ENCODE measurements at regions not wholly inside any gene's neighbourhood (a gene's known extent, or its start where the extent isn't known, plus 50 kb on each side); places are given as distances from the start of the nearest gene placed in this dataset.
"Not testable (repeated sequence)": the region's sequence is repeated elsewhere in the genome, so short reads cannot be mapped to it uniquely, and the experiment has no call there.

- Mint-ChIP-seq H3K4me1 (ENCODE audit: low read depth) (no peaks in the 10 kb centered on the region), H3K36me3 (ENCODE audit: low read depth) (no peaks in the 10 kb centered on the region), H3K9me3 (no peaks in the 10 kb centered on the region), H3K4me3 (no peak overlapping the region), H3K27ac (no peak overlapping the region), H3K27me3 (ENCODE audit: low read depth) (no peaks in the 10 kb centered on the region)
- CTCF ChIA-PET: no interaction called here
- intact Hi-C loops (cut with micrococcal nuclease): no loop called here
- no peak for DNase-seq
Observed at GRCh38 chr18:42351455-42351854, 396.4 kb downstream of the PIK3C3 start.

GRCh38 chr18:42360716-42361115 is 405.7 kb downstream of the PIK3C3 start:
- no peak overlapping the region for H3K27ac Mint-ChIP-seq
- H3K4me3 Mint-ChIP-seq: no peak overlapping the region
- CTCF ChIA-PET: no interaction called here
- no peaks in the 10 kb centered on the region for H3K4me1 Mint-ChIP-seq (ENCODE audit: low read depth)
- H3K9me3 Mint-ChIP-seq: no peaks in the 10 kb centered on the region
- DNase-seq: no peak
- H3K27me3 Mint-ChIP-seq (ENCODE audit: low read depth): peaks cover 3% of the 10 kb centered on the region
- no peaks in the 10 kb centered on the region for H3K36me3 Mint-ChIP-seq (ENCODE audit: low read depth)
- intact Hi-C loops (cut with micrococcal nuclease): no loop called here

GRCh38 chr18:42363446-42364441 is 408.7 kb downstream of the PIK3C3 start:
- no peak for DNase-seq
- H3K27ac Mint-ChIP-seq: no peak overlapping the region

GRCh38 chr18:42364766-42365165 is 409.7 kb downstream of the PIK3C3 start:
- H3K27me3 Mint-ChIP-seq (ENCODE audit: low read depth): no peaks in the 10 kb centered on the region
- DNase-seq: no peak
- no peaks in the 10 kb centered on the region for H3K36me3 Mint-ChIP-seq (ENCODE audit: low read depth)
- CTCF ChIA-PET: no interaction called here
- no peaks in the 10 kb centered on the region for H3K4me1 Mint-ChIP-seq (ENCODE audit: low read depth)
- no peak overlapping the region for H3K27ac Mint-ChIP-seq
- intact Hi-C loops (cut with micrococcal nuclease): no loop called here
- no peak overlapping the region for H3K4me3 Mint-ChIP-seq
- no peaks in the 10 kb centered on the region for H3K9me3 Mint-ChIP-seq

More at GRCh38 chr18:42363446-42364441, 408.7 kb downstream of the PIK3C3 start:
- Mint-ChIP-seq H3K9me3 (no peaks in the 10 kb centered on the region), H3K27me3 (ENCODE audit: low read depth) (no peaks in the 10 kb centered on the region), H3K36me3 (ENCODE audit: low read depth) (no peaks in the 10 kb centered on the region), H3K4me3 (no peak overlapping the region), H3K4me1 (ENCODE audit: low read depth) (no peaks in the 10 kb centered on the region)
- CTCF ChIA-PET: no interaction called here
- intact Hi-C loops (cut with micrococcal nuclease): no loop called here

GRCh38 chr18:42365591-42365990 is 410.6 kb downstream of the PIK3C3 start:
- H3K4me3 Mint-ChIP-seq: no peak overlapping the region
- intact Hi-C loops (cut with micrococcal nuclease): no loop called here
- H3K9me3 Mint-ChIP-seq: no peaks in the 10 kb centered on the region
- H3K27me3 Mint-ChIP-seq (ENCODE audit: low read depth): no peaks in the 10 kb centered on the region
- H3K4me1 Mint-ChIP-seq (ENCODE audit: low read depth): no peaks in the 10 kb centered on the region
- H3K36me3 Mint-ChIP-seq (ENCODE audit: low read depth): no peaks in the 10 kb centered on the region
- H3K27ac Mint-ChIP-seq: no peak overlapping the region
- CTCF ChIA-PET: no interaction called here
- no peak for DNase-seq

GRCh38 chr18:42373584-42373983 is 418.6 kb downstream of the PIK3C3 start:
- Mint-ChIP-seq H3K27ac (no peak overlapping the region), H3K4me1 (ENCODE audit: low read depth) (no peaks in the 10 kb centered on the region), H3K9me3 (no peaks in the 10 kb centered on the region), H3K4me3 (no peak overlapping the region), H3K36me3 (ENCODE audit: low read depth) (no peaks in the 10 kb centered on the region), H3K27me3 (ENCODE audit: low read depth) (no peaks in the 10 kb centered on the region)
- no peak for DNase-seq
- CTCF ChIA-PET: no interaction called here
- intact Hi-C loops (cut with micrococcal nuclease): no loop called here

GRCh38 chr18:42374961-42375360 is 419.9 kb downstream of the PIK3C3 start:
- no peaks in the 10 kb centered on the region for H3K36me3 Mint-ChIP-seq (ENCODE audit: low read depth)
- CTCF ChIA-PET: interaction anchor here (1.0 kb wide), 1 partner anchor 261 kb away, joined by 5 read pairs; no protein-coding TSS in a partner anchor
- no peaks in the 10 kb centered on the region for H3K9me3 Mint-ChIP-seq
- H3K4me1 Mint-ChIP-seq (ENCODE audit: low read depth): no peaks in the 10 kb centered on the region
- no peak overlapping the region for H3K27ac Mint-ChIP-seq
- intact Hi-C loops (cut with micrococcal nuclease): no loop called here
- H3K27me3 Mint-ChIP-seq (ENCODE audit: low read depth): no peaks in the 10 kb centered on the region
- no peak for DNase-seq
- H3K4me3 Mint-ChIP-seq: no peak overlapping the region

GRCh38 chr18:42378854-42379253 is 423.8 kb downstream of the PIK3C3 start:
- intact Hi-C loops (cut with micrococcal nuclease); DNase-seq; H3K9me3 Mint-ChIP-seq; H3K4me1 Mint-ChIP-seq (ENCODE audit: low read depth); H3K36me3 Mint-ChIP-seq (ENCODE audit: low read depth); H3K4me3 Mint-ChIP-seq; H3K27me3 Mint-ChIP-seq (ENCODE audit: low read depth); CTCF ChIA-PET; H3K27ac Mint-ChIP-seq: not testable (repeated sequence)

- H3K27ac Mint-ChIP-seq; DNase-seq; H3K4me3 Mint-ChIP-seq; CTCF ChIA-PET; H3K27me3 Mint-ChIP-seq (ENCODE audit: low read depth); H3K9me3 Mint-ChIP-seq; H3K4me1 Mint-ChIP-seq (ENCODE audit: low read depth); intact Hi-C loops (cut with micrococcal nuclease); H3K36me3 Mint-ChIP-seq (ENCODE audit: low read depth): not testable (repeated sequence)
Observed at GRCh38 chr18:42381236-42381635, 426.2 kb downstream of the PIK3C3 start.

GRCh38 chr18:42392416-42392815 is 437.4 kb downstream of the PIK3C3 start:
- CTCF ChIA-PET: no interaction called here
- Mint-ChIP-seq H3K27me3 (ENCODE audit: low read depth) (no peaks in the 10 kb centered on the region), H3K4me3 (no peak overlapping the region), H3K27ac (no peak overlapping the region), H3K36me3 (ENCODE audit: low read depth) (no peaks in the 10 kb centered on the region), H3K4me1 (ENCODE audit: low read depth) (no peaks in the 10 kb centered on the region), H3K9me3 (peaks cover 2% of the 10 kb centered on the region)
- DNase-seq: no peak
- intact Hi-C loops (cut with micrococcal nuclease): no loop called here

GRCh38 chr18:42392926-42393325 is 437.9 kb downstream of the PIK3C3 start:
- H3K27me3 Mint-ChIP-seq (ENCODE audit: low read depth): no peaks in the 10 kb centered on the region

GRCh38 chr18:42394238-42394637 is 439.2 kb downstream of the PIK3C3 start:
- CTCF ChIA-PET: no interaction called here
- Mint-ChIP-seq H3K27me3 (ENCODE audit: low read depth) (no peaks in the 10 kb centered on the region), H3K9me3 (no peaks in the 10 kb centered on the region), H3K27ac (no peak overlapping the region), H3K36me3 (ENCODE audit: low read depth) (no peaks in the 10 kb centered on the region), H3K4me3 (no peak overlapping the region), H3K4me1 (ENCODE audit: low read depth) (no peaks in the 10 kb centered on the region)
- intact Hi-C loops (cut with micrococcal nuclease): no loop called here
- DNase-seq: no peak

More at GRCh38 chr18:42392926-42393325, 437.9 kb downstream of the PIK3C3 start:
- intact Hi-C loops (cut with micrococcal nuclease): no loop called here
- Mint-ChIP-seq H3K9me3 (peaks cover 2% of the 10 kb centered on the region), H3K4me3 (no peak overlapping the region), H3K4me1 (ENCODE audit: low read depth) (no peaks in the 10 kb centered on the region), H3K27ac (no peak overlapping the region), H3K36me3 (ENCODE audit: low read depth) (no peaks in the 10 kb centered on the region)
- DNase-seq: no peak
- CTCF ChIA-PET: no interaction called here

GRCh38 chr18:42401131-42401673 is 446.2 kb downstream of the PIK3C3 start:
- CTCF ChIA-PET: no interaction called here
- no peaks in the 10 kb centered on the region for H3K9me3 Mint-ChIP-seq
- no peaks in the 10 kb centered on the region for H3K36me3 Mint-ChIP-seq (ENCODE audit: low read depth)
- DNase-seq: no peak
- no peaks in the 10 kb centered on the region for H3K27me3 Mint-ChIP-seq (ENCODE audit: low read depth)
- H3K4me1 Mint-ChIP-seq (ENCODE audit: low read depth): no peaks in the 10 kb centered on the region
- no peak overlapping the region for H3K27ac Mint-ChIP-seq
- intact Hi-C loops (cut with micrococcal nuclease): no loop called here
- H3K4me3 Mint-ChIP-seq: no peak overlapping the region

Data from activated naive CD4-positive, alpha-beta T cell treated with anti-CD3 and anti-CD28 coated beads for 36 hours (primary cell).